Esophagus muscularis mucosa (tissue), 4 donors: ENCODE measurements at regions not wholly inside any gene's neighbourhood (a gene's known extent, or its start where the extent isn't known, plus 50 kb on each side); places are given as distances from the start of the nearest gene placed in this dataset.

Experiments used
- DNase-seq: peaks from one replicate; pipeline ENCODE4 v3.0.0-alpha.2; 2017; ENCODE audit errors: extremely low spot score
- H3K27ac ChIP-seq, 4 donors: fragments of 200-600 bp; sonication (generic); replicated peaks in 1 of 4; 1 replicate in 3 of 4; 2 replicates in 1 of 4; pipeline ENCODE4 v1.5.1; 2016 to 2019; ENCODE audit warnings: mild to moderate bottlenecking in 1 of 4
- H3K27me3 ChIP-seq, 4 donors: fragments of 200-600 bp; sonication (generic); one replicate each; pipeline versions ENCODE4 v1.5.1 to v1.6.0; 2016 to 2019
- H3K36me3 ChIP-seq, 4 donors: fragments of 200-600 bp; sonication (generic); one replicate each; pipeline ENCODE4 v1.5.1; 2016 to 2019
- H3K4me1 ChIP-seq, 4 donors: fragments of 200-600 bp; sonication (generic); one replicate each; pipeline ENCODE4 v1.5.1; 2016 to 2019
- H3K4me3 ChIP-seq, 4 donors: fragments of 200-600 bp; sonication (generic); 1 replicate in 2 of 4; 2 replicates in 2 of 4; pipeline ENCODE4 v1.5.1; 2016 to 2019; ENCODE audit warnings: mild to moderate bottlenecking in 4 of 4, moderate library complexity in 1 of 4
- H3K9me3 ChIP-seq, 4 donors: fragments of 200-600 bp; sonication (generic); 1 replicate in 3 of 4; 2 replicates in 1 of 4; pipeline ENCODE4 v1.5.1; 2016 to 2019
- CTCF ChIP-seq, 3 experiments: fragments of 200-600 bp in 2 of 3; fragments of 450-650 bp in 1 of 3; sonication (generic) in 2 of 3; IDR thresholded peaks; one replicate each; pipeline ENCODE4 v1.5.1; 2017 to 2019; ENCODE audit warnings: antibody characterized with exemption in 3 of 3, mild to moderate bottlenecking in 2 of 3, moderate library complexity in 1 of 3
- EP300 ChIP-seq: sonication (generic); formaldehyde crosslinking; IDR thresholded peaks from one replicate; pipeline ENCODE4 v1.6.1; 2017; ENCODE audit warnings: antibody characterized with exemption
- POLR2A ChIP-seq: fragments of 450-650 bp; IDR thresholded peaks from one replicate; pipeline ENCODE4 v1.6.1; 2017; ENCODE audit warnings: antibody characterized with exemption, moderate library complexity, mild to moderate bottlenecking, low read depth
- POLR2AphosphoS5 ChIP-seq, 2 donors: sonication (generic); formaldehyde crosslinking; IDR thresholded peaks; one replicate each; pipeline ENCODE4 v1.6.1; 2017; ENCODE audit warnings: antibody characterized with exemption in 2 of 2
- WGBS: methylation state at CpG from one replicate; pipeline ENCODE4 v1.1.5; 2018; 5-methylcytosine and 5-hydroxymethylcytosine counted together
- intact Hi-C: fragments of 100-400 bp; cut with DNase I; formaldehyde crosslinking; loops from one replicate; pipeline ENCODE4 v1.15.1; 2023

GRCh38 chr2:64196963-64197362, 52.7 kb upstream of the PELI1 start:
- Histone ChIP-seq H3K9me3 (no peaks in the 10 kb centered on the region), H3K4me1 (peaks cover 6 to 17% (median 14%) of the 10 kb centered on the region in 4 donors), H3K27ac (no peak overlapping the region), H3K4me3 (no peak overlapping the region), H3K27me3 (no peaks in the 10 kb centered on the region), H3K36me3 (no peaks in the 10 kb centered on the region)
- DNase-seq, result no peak
- intact Hi-C loops, result no loop called here
- TF ChIP-seq EP300, result no peak
- TF ChIP-seq POLR2AphosphoS5 (IDR thresholded peaks at IDR 0.05), result no peak
- TF ChIP-seq CTCF (IDR thresholded peaks at IDR 0.05), result no peak
- no peak for TF ChIP-seq POLR2A
- 92% methylated on average over 5 of the region's 5 CpGs for WGBS

- H3K36me3 ChIP-seq, result no peaks in the 10 kb centered on the region
- no peaks in the 10 kb centered on the region for H3K9me3 ChIP-seq
- no peaks in the 10 kb centered on the region for H3K27me3 ChIP-seq
- peak overlapping the region; percentile 32 to 86 (median 80) for H3K27ac ChIP-seq
- WGBS, result 41% methylated on average over 1 of the region's 1 CpG
- intact Hi-C loops, result loop anchor here (10.0 kb wide), 1 partner anchor 56 kb away; the partner anchor contains the start of gene PELI1
- no peak for DNase-seq
- no peak for TF ChIP-seq POLR2AphosphoS5 (IDR thresholded peaks at IDR 0.05)
- no peak for TF ChIP-seq EP300
- no peak for TF ChIP-seq CTCF (IDR thresholded peaks at IDR 0.05)
- no peak for TF ChIP-seq POLR2A
- peaks cover 27 to 47% (median 45%) of the 10 kb centered on the region in 4 donors for H3K4me1 ChIP-seq
- no peak overlapping the region for H3K4me3 ChIP-seq
Measured at GRCh38 chr2:64201151-64201550, 56.9 kb upstream of the PELI1 start.

GRCh38 chr2:64202206-64202845, 58.1 kb upstream of the PELI1 start:
- Histone ChIP-seq H3K27ac (peak overlapping the region; percentile 79 to 86 (median 82)), H3K9me3 (no peaks in the 10 kb centered on the region), H3K4me3 (no peak overlapping the region), H3K36me3 (no peaks in the 10 kb centered on the region), H3K4me1 (peaks cover 27 to 47% (median 45%) of the 10 kb centered on the region in 4 donors), H3K27me3 (no peaks in the 10 kb centered on the region)
- intact Hi-C loops, result loop anchor here (10.0 kb wide), 1 partner anchor 58 kb away; the partner anchor contains the start of gene PELI1
- WGBS, result 18% methylated on average over 4 of the region's 4 CpGs
- no peak for DNase-seq
- TF ChIP-seq EP300 (no peak), POLR2AphosphoS5 (IDR thresholded peaks at IDR 0.05) (peak in 1 of 2 donors; percentile 49)

DNA sequence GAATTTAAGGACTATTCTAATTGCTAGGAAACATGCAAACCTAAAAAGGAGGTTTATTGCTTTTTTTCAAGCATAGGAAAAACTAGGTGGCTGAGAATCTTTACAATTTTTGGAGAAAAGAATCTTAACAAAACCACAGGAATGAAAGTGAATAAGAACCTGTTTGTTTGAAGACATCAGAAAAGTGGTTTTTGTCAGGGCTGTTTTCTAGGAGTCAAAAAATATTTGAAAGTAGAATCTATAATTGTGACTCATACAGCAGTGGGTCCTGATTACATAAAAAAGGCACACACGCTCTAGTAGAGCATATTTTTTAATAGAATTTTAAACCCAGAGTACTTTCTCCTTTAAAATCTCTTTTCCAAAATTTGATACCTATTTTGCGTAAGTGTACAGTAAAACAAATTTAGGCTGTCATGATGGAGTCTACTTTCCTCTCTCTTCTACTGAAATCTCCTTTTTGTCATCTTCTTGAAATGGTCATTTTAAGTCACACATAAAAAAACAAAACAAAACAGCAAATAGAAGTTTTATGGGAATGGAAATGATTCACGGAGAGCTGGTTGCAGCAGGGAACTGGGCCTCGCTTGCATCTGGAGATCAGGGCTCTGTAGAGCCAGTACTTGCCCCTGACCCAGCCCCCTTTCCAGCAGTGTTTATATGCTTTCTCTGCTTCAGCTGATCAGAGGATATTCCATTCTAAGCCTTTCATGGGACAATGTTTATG, 59.1 kb upstream of the PELI1 start:
- no peaks in the 10 kb centered on the region for H3K36me3 ChIP-seq
- 39% methylated on average over 4 of the region's 4 CpGs for WGBS
- TF ChIP-seq EP300 (no peak), POLR2A (no peak), CTCF (IDR thresholded peaks at IDR 0.05) (no peak), POLR2AphosphoS5 (IDR thresholded peaks at IDR 0.05) (no peak)
- intact Hi-C loops, result loop anchor here (10.0 kb wide), 1 partner anchor 58 kb away; the partner anchor contains the start of gene PELI1
- DNase-seq, result no peak
- H3K9me3 ChIP-seq, result no peaks in the 10 kb centered on the region
- peak overlapping the region in 3 of 4 donors; percentile 22 to 39 (median 38) for H3K4me3 ChIP-seq
- H3K27me3 ChIP-seq, result no peaks in the 10 kb centered on the region
- H3K4me1 ChIP-seq, result peaks cover 27 to 47% (median 45%) of the 10 kb centered on the region in 4 donors
- peak overlapping the region; percentile 79 to 86 (median 82) for H3K27ac ChIP-seq
